Kidney epithelial cell (primary cell): ENCODE measurements at regions not wholly inside any gene's neighbourhood (a gene's known extent, or its start where the extent isn't known, plus 50 kb on each side); places are given as distances from the start of the nearest gene placed in this dataset.

Experiments used
- DNase-seq: peaks from one replicate; pipeline ENCODE4 v3.0.0-alpha.2; 2010; ENCODE audit warnings: low read depth
- H3K27me3 ChIP-seq: 2 replicates; pipeline ENCODE4 v1.6.0; 2011; ENCODE audit warnings: low read length; ENCODE audit not compliant: control insufficient read depth, insufficient read depth
- H3K36me3 ChIP-seq: 2 replicates; pipeline ENCODE4 v1.5.1; 2011; ENCODE audit warnings: low read length; ENCODE audit not compliant: control insufficient read depth, insufficient read depth
- H3K4me3 ChIP-seq: 2 replicates; pipeline ENCODE4 v1.5.1; 2011; ENCODE audit warnings: low read depth, mild to moderate bottlenecking, control low read depth, low read length
- CTCF ChIP-seq: IDR thresholded peaks from 2 replicates; pipeline ENCODE4 v1.5.1; 2011; ENCODE audit warnings: mild to moderate bottlenecking, moderate library complexity, low read length, control low read depth, inconsistent platforms; ENCODE audit not compliant: insufficient read depth, poor library complexity, severe bottlenecking

GRCh38 chr9:135373820-135374219 is 105.8 kb upstream of the PPP1R26 start:
- Histone ChIP-seq H3K27me3 (no peaks in the 10 kb centered on the region), H3K4me3 (no peak overlapping the region), H3K36me3 (no peaks in the 10 kb centered on the region)
- no peak for DNase-seq
- TF ChIP-seq CTCF, result no peak

- no peaks in the 10 kb centered on the region for H3K36me3 ChIP-seq
- no peak for TF ChIP-seq CTCF
- DNase-seq, result no peak
- H3K4me3 ChIP-seq, result no peak overlapping the region
- no peaks in the 10 kb centered on the region for H3K27me3 ChIP-seq
These were observed 105.0 kb upstream of the PPP1R26 start for GRCh38 chr9:135374591-135374990.

GRCh38 chr9:135375001-135375400 is 104.6 kb upstream of the PPP1R26 start:
- TF ChIP-seq CTCF, result no peak
- Histone ChIP-seq H3K27me3 (no peaks in the 10 kb centered on the region), H3K4me3 (no peak overlapping the region), H3K36me3 (no peaks in the 10 kb centered on the region)
- no peak for DNase-seq

GRCh38 chr9:135376511-135377265 is 102.9 kb upstream of the PPP1R26 start:
- no peaks in the 10 kb centered on the region for H3K36me3 ChIP-seq
- H3K27me3 ChIP-seq, result no peaks in the 10 kb centered on the region
- no peak for DNase-seq
- no peak overlapping the region for H3K4me3 ChIP-seq
- TF ChIP-seq CTCF, result no peak

GRCh38 chr9:135377431-135377830 is 102.2 kb upstream of the PPP1R26 start:
- TF ChIP-seq CTCF, result no peak
- no peak for DNase-seq
- Histone ChIP-seq H3K36me3 (no peaks in the 10 kb centered on the region), H3K27me3 (no peaks in the 10 kb centered on the region), H3K4me3 (no peak overlapping the region)

GRCh38 chr9:135378751-135379150 is 100.8 kb upstream of the PPP1R26 start:
- H3K27me3 ChIP-seq, result no peaks in the 10 kb centered on the region
- TF ChIP-seq CTCF, result no peak
- no peak for DNase-seq
- H3K4me3 ChIP-seq, result no peak overlapping the region
- H3K36me3 ChIP-seq, result no peaks in the 10 kb centered on the region
